Stimulated activated CD8-positive, alpha-beta memory T cell treated with anti-CD3 and anti-CD28 coated beads, Interleukin-15, amount 100 ng/mL, for 48 hours (primary cell): ENCODE measurements at regions not wholly inside any gene's neighbourhood (a gene's known extent, or its start where the extent isn't known, plus 50 kb on each side); places are given as distances from the start of the nearest gene placed in this dataset.

Experiments
- DNase-seq, 2 donors: peaks; one replicate each; pipeline ENCODE4 v3.0.0-alpha.2; 2020; ENCODE audit warnings: low read depth in 2 of 2

DNA sequence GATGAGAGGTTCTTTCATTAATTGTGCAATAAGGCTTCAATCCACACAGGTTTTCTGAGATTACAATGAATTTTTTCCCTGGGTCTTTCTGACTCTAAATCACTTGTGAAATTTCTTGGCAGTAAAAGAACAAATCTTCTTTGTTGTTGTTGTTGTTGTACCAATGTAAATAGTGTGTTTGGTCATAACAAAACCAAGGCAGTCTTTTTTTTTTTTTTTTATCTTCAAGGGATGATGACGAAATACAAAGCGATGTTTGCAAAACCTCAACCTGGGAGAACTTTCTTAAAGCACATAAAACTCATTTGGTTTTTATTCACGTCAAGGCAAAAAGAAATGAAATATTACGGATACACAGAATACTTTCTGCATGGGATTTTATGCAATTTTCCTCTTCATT lies 462.0 kb downstream of the LIG4 start:
- DNase-seq: no peak

DNA sequence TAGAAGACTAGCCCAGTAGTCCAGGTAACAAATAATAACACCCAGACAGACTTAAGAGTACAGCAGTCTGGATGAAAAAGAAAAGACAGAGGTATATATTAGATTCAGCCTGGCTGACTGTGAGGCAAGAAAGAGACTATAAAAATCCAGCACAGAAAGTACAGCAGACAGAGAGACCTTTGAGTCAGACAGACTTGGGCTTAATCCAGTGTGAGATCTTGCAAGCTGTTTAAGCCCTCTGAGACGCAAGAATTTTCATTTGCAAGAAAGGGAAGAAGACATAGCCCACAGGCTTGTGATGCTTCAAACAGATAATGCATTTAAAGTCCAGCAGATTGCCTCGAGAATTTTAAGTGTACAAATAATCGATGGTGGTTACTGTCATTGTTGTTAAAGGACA lies 471.4 kb downstream of the LIG4 start:
- no peak for DNase-seq

DNA sequence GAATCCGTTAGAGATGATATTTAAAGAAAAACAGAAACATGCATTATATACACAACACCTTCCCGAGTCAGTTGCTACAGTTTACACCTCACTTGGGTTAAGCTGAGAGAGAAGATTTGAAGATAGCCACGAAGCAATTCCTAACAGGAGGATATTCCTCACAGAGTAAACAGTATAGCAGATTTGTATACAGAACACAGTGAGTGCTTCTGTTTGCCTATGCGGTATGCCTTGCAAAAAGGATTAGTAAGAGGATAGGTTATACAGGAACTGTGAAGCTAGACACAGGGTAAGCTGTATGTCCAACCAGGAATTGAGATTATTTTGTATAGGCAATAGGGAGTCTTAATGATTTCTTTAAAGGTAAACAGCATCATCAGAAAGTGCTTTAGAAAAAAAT lies 471.8 kb downstream of the LIG4 start:
- no peak for DNase-seq

DNA sequence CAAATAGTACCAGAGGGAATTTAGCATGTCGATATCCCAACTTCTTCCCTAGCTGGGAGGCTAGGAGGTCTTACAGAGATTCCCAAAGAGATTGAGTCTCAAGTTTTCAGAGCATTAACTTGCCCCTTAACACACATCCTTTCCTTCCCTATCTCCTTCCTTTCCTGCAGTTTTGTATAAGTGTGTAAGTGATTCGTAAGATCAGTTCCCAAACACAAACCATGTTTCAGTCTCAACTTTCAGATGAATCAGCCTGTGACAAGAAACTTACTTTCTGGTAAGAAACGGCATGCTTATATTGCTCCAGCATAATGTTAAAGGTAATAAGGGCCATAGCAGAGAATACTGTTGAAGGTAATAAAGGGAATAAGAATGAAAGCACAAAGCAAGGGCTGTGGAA lies 472.2 kb downstream of the LIG4 start:
- DNase-seq: no peak

DNA sequence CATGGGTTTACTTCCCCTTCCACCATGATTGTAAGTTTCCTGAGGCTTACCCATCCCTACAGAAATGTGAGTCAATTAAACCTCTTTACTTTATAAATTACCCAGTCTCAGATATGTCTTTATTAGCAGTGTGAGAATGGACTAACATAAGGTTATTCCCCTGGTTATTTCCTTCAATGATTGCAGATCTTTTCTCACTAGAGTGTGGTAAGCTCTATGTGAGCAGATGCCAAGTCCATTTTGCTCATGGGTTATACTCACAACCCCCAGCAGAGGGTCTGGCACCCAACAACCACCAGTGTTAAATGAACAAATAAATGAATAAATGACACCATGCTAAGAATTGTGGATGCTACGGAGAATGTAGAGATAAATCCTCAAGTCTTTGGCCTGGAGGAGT lies 472.8 kb downstream of the LIG4 start:
- no peak for DNase-seq

DNA sequence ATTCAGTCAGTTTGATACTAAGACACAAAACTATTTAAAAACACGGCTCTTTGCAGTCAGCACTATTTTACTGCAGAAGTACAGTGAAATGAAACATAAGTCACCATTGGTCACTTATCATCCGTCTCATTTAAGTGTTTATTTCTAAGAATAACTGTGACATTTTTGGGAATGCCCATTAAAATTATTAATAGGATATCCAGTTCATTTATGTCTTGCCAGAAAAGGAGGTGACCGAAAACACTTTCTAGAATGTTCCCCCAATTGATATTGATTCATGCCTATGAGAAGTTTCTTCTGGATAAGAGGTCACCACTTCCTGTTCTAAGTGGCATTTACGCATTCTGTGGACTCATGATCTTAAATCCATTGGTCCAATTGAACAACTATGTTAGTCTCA lies 477.3 kb downstream of the LIG4 start:
- no peak for DNase-seq

DNA sequence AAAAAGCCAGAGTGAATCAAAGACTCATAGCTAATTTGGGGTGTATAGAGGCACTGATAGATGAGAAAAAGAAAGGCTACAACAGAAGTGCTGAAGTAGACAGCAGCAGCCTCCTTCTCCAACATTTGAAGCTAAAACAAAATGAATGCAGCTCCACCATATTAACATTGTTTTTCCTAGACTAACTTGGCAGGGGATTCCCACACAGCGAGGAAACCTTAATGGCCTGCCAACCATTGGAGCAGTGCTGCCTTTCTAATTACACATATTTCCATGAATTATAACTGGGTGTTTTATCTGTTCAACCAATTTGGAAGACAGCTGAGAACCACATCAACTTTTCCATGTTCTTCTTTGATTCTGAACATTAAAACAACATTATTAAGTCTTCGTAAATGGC lies 478.6 kb downstream of the LIG4 start:
- DNase-seq: no peak

DNA sequence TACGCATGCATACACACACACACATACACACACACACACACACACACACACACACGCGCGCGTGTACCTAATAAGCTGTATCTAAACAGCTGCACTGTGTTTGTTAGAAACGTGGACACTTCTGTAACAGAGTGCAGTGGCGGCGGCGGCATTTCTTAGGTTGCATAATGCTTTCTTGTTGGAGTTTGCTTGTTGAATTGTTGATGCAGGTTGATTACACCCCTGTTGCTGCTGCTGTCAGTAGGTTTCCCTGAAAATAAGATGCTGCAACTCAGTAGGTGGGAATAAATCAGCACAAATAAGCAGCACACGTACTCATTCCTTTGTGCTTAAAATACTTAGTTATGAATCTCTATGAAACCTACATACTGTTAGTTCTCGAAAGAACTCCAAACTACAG lies 479.2 kb downstream of the LIG4 start:
- no peak for DNase-seq

DNA sequence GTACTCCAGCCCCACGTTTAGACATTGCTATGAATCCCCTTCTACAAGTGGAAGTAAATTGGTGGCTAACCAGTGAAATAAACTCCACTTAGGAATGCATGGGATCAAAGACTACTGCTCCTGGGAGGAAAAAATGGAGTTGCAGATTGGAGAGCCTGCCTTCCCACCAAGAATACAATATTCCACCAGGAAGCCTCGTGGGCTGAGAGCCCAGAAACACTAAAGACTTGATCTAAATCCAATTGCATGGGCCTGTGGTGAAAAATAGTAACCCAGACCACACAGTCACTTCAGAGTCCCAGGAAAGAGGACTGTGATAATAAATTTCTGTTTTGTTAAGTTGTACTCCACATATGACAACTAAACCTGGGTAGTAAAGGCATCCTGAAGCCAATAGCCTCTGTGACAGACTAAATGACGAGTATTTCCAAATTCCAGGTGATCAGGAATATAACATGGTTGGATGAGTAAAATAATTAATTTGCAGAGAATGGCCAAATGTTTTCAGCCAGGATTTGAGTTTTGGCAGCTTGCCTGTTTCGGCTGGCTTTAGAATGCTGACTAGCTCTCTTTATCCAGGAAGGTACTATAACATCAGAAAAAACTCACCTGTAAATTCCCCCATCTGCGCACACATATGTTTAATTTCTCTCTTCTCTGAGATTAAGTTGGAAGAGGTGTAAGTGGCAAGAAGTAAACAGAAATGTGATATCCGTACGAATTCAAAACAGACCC lies 480.3 kb downstream of the LIG4 start:
- DNase-seq: no peak

DNA sequence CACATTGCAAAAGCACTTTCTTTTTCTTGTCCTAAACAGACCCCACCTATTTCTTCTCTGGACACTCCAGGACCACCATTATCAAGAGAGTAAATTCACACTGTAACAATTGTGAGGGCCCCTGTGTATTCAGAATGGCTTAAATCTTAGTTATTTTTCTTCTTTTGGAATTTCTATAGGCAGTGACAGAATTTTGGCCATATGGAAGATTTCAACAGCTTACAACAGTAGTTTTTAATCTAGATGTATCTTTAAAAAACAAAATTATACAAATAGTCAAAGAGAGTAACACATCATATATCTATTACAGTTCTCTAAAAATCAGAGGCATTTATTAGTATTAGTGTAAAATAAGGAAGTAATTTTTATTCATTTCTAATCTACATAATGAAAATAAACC lies 482.1 kb downstream of the LIG4 start:
- DNase-seq: no peak

DNA sequence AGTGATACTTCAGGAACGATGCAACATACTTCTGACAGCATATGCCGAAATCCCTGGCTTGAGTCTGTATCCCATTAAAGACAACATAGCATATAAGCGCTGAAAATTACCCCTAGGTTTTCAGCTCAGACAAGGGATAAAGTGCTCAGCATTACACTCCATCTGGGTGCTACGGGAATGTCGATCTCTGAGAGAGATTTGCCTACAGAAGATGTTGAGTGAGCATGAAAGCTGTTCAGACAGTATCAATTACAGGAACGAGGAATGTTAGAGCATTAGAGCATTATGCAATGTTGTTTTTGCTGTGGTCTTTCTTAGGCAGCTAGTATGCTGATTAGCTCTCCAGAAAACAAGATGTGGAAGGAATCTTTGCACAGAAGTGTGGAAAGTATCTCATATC lies 484.5 kb downstream of the LIG4 start:
- DNase-seq: no peak

DNA sequence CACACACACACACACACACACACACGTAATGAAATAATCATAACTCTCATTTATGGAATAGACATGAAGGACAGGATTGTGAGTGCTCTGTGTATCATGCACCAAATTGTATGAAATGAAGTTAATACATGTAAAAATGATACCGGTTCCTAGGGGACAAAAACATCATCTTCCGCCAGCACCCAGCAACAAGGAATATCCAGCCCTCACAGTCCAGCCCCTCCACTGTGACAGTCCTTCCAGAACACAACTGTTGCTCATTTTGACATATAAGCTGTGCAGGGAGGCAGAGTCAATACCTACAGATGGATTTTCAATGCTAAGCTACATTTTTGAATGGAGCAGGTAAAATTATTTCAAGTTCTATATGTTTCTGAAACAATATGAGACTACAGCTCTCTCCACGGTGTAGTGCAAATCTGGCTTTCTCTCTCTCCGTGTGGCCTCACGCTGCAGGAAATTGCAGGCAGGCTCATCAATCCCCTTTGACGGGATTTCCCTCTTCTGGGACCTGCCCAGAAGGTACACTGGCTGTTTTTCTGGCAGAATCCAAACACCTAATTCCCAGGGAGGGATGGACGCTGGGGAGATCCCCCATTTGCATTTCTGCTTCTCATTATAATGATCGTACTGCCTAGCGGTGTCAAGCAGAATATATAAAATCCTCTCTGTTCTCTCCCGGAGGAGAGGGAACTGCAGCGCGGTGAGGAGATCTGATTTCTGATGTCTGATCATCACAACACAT lies 494.0 kb downstream of the LIG4 start:
- DNase-seq: no peak

DNA sequence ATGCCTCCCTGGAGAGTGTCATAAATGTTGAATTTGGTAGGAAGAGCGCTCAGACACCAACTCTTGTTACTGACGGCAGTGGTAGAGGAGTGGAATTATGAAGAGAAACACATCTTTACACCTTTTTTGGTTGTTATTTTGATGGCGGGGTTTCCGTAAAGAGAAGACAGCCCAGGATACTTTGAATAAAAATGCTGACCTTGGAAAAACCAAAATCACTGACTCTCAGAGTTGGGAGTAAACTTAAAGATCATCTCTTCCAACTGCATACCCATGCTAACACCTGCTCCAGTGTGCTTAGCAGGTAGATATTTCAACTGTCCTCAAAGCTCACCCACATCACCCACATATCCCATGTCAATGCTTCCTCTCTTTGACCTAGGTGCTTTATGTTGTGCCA lies 498.6 kb downstream of the LIG4 start:
- no peak for DNase-seq

DNA sequence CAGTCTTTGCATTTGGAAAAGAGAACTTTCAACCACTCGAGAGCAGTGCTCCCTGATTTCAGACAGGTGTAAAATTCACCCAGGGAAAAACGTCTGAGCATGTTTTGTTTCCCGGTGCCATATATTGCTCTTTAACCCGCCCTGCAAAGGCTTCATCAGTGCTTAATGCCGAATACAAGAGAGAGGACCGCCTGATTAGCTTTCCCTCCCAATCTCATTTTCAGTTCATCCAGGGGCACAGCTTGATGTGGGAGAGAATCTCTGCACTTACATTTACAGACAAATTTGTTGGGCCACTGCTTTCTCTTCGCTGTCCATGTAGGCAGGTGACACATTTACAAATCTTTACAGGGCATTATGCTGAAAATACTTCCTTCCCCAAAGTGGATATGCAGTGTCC lies 499.1 kb downstream of the LIG4 start:
- DNase-seq: no peak

DNA sequence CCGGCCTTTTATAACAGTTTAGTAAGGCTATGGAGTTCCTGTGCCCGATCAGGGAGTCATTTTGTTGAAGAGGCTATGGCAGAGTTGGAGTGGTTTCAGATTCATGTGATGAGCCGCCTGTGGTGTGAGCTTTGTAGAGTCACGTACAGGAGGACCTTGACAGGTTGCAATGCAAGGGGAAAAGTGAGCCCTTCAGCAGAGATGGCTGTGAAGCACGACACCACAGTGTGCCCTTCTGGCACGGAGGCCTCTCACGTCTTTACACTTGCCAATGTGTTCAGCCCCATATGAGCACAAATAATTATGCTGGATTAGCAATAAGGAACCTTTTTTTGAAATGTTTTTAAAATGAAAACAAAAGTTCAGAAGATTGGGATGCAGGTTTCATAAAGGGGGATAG lies 499.8 kb downstream of the LIG4 start:
- DNase-seq: no peak

DNA sequence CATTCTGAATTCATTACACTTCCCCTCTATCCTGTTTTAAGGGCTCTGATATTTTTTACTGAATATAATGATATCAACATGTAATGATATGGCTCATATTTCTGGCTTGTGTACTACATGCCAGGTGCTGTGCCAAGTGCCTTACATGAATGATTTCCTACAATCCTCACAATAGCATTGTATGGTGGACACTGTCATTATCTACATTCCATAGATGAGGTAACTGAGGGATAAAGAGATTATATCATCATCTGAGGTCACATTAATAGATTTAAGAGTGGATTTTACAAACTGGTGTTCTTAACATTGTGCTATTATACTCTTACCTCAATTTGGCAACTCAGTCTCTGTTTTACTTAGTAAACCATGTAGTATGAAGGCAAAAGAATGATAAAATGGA lies 502.0 kb downstream of the LIG4 start:
- DNase-seq: no peak

DNA sequence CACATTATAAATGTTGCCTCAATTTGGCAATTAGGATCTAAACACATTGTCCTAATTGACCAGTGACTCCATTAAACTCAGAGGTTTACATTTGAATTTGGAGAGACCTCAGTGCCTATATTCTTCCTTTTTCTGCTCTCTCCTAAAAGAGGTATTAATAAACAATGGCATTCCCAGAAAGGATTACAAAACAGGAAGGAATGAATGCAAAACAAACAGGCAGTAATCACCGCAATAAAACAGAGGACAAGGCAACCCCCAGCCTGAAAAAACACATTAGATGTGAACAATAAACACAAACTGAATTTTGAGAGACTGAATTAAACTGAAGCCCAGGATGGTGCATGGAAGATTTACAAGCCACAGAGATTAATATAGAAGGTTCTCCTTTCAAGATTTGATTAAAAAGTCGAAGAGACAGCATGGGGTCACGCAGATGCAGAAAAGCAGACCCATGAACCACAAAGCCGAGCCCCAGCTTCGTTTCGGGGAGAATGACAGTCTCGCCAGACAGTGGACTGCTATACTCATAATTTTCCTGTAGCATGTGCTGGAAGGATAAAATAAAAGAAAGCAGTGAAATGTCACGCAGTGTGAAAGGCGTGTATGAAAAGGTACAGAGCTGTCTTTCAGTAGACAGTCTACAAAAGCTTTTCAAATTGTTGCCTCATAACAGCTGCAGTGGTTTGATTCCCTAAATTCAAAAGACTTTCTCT lies 503.0 kb downstream of the LIG4 start:
- DNase-seq: no peak

DNA sequence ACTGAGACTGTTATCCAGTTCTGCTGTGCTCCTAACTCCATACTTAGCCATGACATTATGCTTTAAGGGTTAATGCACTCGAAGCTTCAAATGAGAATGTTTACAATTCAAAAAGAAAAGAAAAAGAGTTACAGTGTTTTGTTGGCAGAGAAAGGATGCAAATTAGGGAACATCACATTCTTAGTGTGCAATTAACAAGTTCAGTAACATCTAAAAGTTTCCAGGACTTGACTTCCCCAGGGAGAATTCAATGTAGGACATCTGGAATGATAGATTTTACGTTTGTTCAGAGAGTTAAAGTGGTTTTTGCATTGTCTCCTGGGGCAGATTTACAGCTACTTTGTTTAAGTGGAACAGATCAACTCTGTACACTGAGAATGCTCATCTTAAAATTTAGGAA lies 525.2 kb downstream of the LIG4 start:
- no peak for DNase-seq

DNA sequence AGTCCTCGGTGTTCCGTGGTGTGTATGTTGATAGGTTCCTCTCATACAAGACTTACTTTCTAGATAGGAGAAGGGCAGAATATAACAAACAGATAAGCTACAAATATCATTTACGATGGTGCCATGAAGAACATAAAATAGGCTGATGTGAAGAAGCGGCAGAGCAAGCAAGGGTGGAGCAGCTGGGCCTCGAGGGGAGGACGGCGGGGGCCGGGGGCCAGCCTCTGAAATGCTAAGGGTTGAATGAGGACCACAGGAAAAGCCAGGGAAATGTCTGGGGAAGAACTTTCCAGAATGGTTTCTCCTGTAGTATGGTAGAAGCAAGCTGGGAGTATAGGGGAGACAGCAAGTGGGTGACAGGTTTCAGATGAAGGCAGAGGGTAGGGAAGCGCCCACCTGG lies 529.5 kb downstream of the LIG4 start:
- no peak for DNase-seq

DNA sequence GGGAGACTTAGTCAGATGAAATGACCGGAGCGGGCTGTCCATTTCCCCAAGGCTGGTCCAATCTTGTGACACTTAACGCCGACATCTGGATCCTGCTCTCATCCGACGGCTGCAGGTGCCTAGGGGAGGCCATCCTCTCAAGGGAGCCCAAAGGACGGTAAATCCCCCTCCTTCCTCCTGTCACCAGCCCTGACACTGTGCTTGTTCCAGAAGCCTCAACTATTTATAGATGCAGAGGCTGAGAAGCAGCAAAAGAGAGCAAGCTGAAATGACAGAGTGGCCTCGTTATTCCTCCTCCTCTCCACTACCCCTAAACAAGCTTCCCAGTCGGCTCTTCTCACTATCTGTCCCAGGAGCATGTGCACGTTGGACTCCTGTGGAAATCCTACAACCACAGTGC lies 533.7 kb downstream of the LIG4 start:
- DNase-seq: no peak

DNA sequence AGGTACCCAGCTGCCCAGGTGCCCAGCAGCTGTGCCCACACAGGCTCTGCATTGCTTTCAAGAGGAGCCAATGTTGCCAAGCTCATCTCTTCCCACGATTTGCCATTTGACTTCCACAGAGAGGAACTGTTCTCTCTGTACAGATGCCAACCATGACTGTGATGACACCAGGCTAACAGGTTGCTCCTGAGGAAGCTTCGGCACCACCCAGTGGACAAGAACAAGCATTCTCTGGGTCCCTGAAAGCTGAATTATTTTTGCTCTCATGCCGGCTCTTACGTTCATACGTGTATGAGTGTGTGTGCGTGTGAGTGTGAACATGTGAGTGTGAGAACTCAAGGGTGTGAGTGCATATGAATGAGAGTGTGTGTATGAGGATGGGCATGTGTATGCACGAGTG lies 535.2 kb downstream of the LIG4 start:
- no peak for DNase-seq

DNA sequence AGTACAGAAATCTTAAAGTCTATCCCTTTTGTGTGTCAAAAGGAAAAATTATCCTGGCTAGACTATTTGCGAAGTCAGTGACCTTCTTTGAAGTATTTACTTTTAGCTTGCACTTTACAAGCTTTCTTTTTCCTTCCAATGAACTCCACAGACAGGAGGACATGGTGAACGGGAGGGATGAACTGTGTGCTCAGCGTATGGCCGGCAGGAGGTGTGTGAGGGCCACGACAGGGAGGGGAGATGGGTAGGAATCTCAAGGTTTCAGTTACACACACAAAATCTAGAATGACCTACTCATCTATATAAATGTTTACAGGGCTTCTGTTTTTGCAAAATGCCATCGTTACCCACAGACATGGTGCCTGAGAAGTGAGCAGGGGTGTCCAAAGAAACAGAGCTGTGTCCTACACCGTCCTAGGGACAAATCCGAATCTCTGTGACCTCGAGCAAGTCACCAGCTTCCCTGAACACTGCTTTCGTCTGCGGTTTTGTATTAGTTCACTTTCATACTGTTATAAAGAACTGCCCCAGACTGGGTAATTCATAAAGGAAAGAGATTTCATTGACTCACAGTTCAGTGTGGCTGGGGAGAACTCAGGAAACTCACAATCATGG lies 537.2 kb downstream of the LIG4 start:
- no peak for DNase-seq
